Stomach (tissue), 8 donors: ENCODE measurements at regions not wholly inside any gene's neighbourhood (a gene's known extent, or its start where the extent isn't known, plus 50 kb on each side); places are given as distances from the start of the nearest gene placed in this dataset.

ENCODE experiments used
- DNase-seq, 2 donors: peaks; one replicate each; pipeline versions ENCODE4 v3.0.0 to v3.0.0-alpha.2; 2013 to 2019
- H3K27ac ChIP-seq, 5 donors: fragments of 200-600 bp in 4 of 5; sonication (generic) in 4 of 5; one replicate each; pipeline ENCODE4 v1.5.1; 2013 to 2019; ENCODE audit warnings: mild to moderate bottlenecking in 1 of 5, moderate library complexity in 1 of 5
- H3K27me3 ChIP-seq, 3 donors: fragments of 200-600 bp; sonication (generic); one replicate each; pipeline ENCODE4 v1.5.1; 2017 to 2019; ENCODE audit warnings: mixed run types in 1 of 3
- H3K36me3 ChIP-seq, 4 donors: fragments of 200-600 bp; sonication (generic); 1 replicate in 3 of 4; 2 replicates in 1 of 4; pipeline ENCODE4 v1.5.1; 2016 to 2019
- H3K4me1 ChIP-seq, 4 donors: fragments of 200-600 bp; sonication (generic); one replicate each; pipeline ENCODE4 v1.5.1; 2016 to 2019
- H3K4me3 ChIP-seq, 4 donors: fragments of 200-600 bp; sonication (generic) in 3 of 4; one replicate each; pipeline ENCODE4 v1.5.1; 2016 to 2019; ENCODE audit warnings: mild to moderate bottlenecking in 1 of 4
- H3K9me3 ChIP-seq, 4 donors: fragments of 200-600 bp; sonication (generic); one replicate each; pipeline ENCODE4 v1.5.1; 2016 to 2019
- CTCF ChIP-seq, 7 experiments: fragments of 450-650 bp in 4 of 7; fragments of 200-600 bp in 3 of 7; sonication (generic) in 3 of 7; IDR thresholded peaks; one replicate each; pipeline ENCODE4 v1.5.1; 2016 to 2019; ENCODE audit warnings: antibody characterized with exemption in 7 of 7, control low read depth in 2 of 7, mild to moderate bottlenecking in 1 of 7
- EP300 ChIP-seq: sonication (generic); formaldehyde crosslinking; IDR thresholded peaks from one replicate; pipeline ENCODE4 v1.6.1; 2017; ENCODE audit warnings: antibody characterized with exemption
- POLR2A ChIP-seq, 4 donors: fragments of 450-650 bp; IDR thresholded peaks; one replicate each; pipeline ENCODE4 v1.6.1; 2016; ENCODE audit warnings: antibody characterized with exemption in 4 of 4, control low read depth in 2 of 4, mild to moderate bottlenecking in 1 of 4, moderate library complexity in 1 of 4
- POLR2AphosphoS5 ChIP-seq, 3 donors: sonication (generic); formaldehyde crosslinking; IDR thresholded peaks; one replicate each; pipeline ENCODE4 v1.6.1; 2016; ENCODE audit warnings: antibody characterized with exemption in 3 of 3
- WGBS, 5 donors: extraction: QIAGEN DNeasy Blood & Tissue Kit in 3 of 5; methylation state at CpG; one replicate each; pipeline versions ENCODE4 v1.1.5 to v1.1.7; 2013 to 2018; 5-methylcytosine and 5-hydroxymethylcytosine counted together
- intact Hi-C: fragments of 100-400 bp; cut with DNase I; formaldehyde crosslinking; loops from one replicate; pipeline ENCODE4 v1.15.1; 2023; ENCODE audit warnings: low total_unique reads
- donor health status: healthy with polysubstance abuse.
- donor health status: Bipolar disorder and iron deficiency.
- donor health status: healthy.

DNA sequence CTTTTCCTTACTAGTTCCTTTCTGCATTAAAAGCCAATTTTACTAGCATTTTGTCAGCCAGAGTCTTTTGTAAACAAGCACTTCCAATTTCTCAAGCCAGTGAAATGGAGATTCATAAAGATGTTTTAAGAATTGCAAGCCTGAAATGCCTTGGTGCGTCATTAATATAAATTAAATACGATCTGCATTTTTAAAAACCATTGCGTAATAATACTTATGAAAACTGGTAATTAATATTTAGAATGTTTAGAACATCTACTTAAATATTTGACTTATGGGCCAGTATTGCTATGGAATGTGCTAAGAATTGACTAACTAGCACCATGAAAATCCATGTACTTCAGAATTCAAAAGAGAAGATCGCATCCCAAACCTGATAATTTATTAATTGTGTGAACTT lies 89.1 kb upstream of the PROX1 start:
- no peak for DNase-seq
- Histone ChIP-seq H3K27me3 (no peaks in the 10 kb centered on the region), H3K4me3 (no peak overlapping the region), H3K27ac (no peak overlapping the region), H3K36me3 (no peaks in the 10 kb centered on the region), H3K9me3 (no peaks in the 10 kb centered on the region), H3K4me1 (no peaks in the 10 kb centered on the region)
- 79 to 90% (median 84%) methylated on average over 4 of the region's 4 CpGs for WGBS, 5 donors
- intact Hi-C loops, result no loop called here
- TF ChIP-seq CTCF (IDR thresholded peaks at IDR 0.05) (no peak), EP300 (no peak), POLR2A (IDR thresholded peaks at IDR 0.05) (no peak), POLR2AphosphoS5 (IDR thresholded peaks at IDR 0.05) (no peak)

- TF ChIP-seq CTCF (IDR thresholded peaks at IDR 0.05) (no peak), POLR2AphosphoS5 (IDR thresholded peaks at IDR 0.05) (no peak)
- Histone ChIP-seq H3K4me1 (no peaks in the 10 kb centered on the region), H3K4me3 (no peak overlapping the region), H3K27ac (no peak overlapping the region), H3K36me3 (no peaks in the 10 kb centered on the region), H3K27me3 (no peaks in the 10 kb centered on the region), H3K9me3 (no peaks in the 10 kb centered on the region)
- WGBS, 5 donors, result 62 to 71% (median 63%) methylated on average over 4 of the region's 4 CpGs
- DNase-seq, result no peak
- intact Hi-C loops, result no loop called here
These were observed 88.4 kb upstream of the PROX1 start for GRCh38 chr1:213899413-213899812.

DNA sequence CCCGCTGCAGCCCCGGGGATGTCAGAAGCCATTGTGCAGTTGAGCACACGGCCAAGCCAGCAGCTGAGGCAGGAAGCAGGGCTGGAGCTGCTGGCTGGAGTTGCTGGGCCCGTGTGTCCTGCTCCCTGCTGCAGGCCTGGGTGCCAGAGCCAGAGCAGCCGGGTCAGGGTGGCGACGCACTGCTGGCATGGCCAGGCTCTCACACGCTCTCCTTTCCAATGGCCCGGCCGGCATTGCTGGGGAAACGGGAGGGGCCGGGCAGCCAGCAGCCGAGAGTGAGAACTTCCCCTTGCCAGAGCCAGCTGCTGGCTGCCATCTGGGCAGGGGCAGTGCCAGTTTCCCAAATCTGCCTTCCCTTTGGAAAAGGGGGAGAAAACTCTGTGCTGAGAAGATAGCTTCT lies 82.4 kb upstream of the PROX1 start:
- no peaks in the 10 kb centered on the region for H3K4me1 ChIP-seq
- WGBS, 5 donors, result 50 to 69% (median 63%) methylated on average over 11 to 13 of the region's 13 CpGs
- no peak for TF ChIP-seq POLR2AphosphoS5 (IDR thresholded peaks at IDR 0.05)
- H3K36me3 ChIP-seq, result no peaks in the 10 kb centered on the region
- H3K27me3 ChIP-seq, result no peaks in the 10 kb centered on the region
- no peak overlapping the region for H3K27ac ChIP-seq
- no peaks in the 10 kb centered on the region for H3K9me3 ChIP-seq
- H3K4me3 ChIP-seq, result no peak overlapping the region
- DNase-seq, result peak; percentile 15 to 53
- intact Hi-C loops, result no loop called here

GRCh38 chr1:213908521-213908920 lies 79.3 kb upstream of the PROX1 start:
- Histone ChIP-seq H3K9me3 (no peaks in the 10 kb centered on the region), H3K27ac (no peak overlapping the region), H3K27me3 (no peaks in the 10 kb centered on the region), H3K4me1 (no peaks in the 10 kb centered on the region), H3K4me3 (no peak overlapping the region), H3K36me3 (no peaks in the 10 kb centered on the region)
- WGBS, 5 donors, result 92 to 97% (median 96%) methylated on average over 4 of the region's 4 CpGs
- no peak for DNase-seq
- intact Hi-C loops, result no loop called here
- TF ChIP-seq CTCF (IDR thresholded peaks at IDR 0.05) (no peak), POLR2AphosphoS5 (IDR thresholded peaks at IDR 0.05) (no peak), EP300 (no peak), POLR2A (IDR thresholded peaks at IDR 0.05) (no peak)

DNA sequence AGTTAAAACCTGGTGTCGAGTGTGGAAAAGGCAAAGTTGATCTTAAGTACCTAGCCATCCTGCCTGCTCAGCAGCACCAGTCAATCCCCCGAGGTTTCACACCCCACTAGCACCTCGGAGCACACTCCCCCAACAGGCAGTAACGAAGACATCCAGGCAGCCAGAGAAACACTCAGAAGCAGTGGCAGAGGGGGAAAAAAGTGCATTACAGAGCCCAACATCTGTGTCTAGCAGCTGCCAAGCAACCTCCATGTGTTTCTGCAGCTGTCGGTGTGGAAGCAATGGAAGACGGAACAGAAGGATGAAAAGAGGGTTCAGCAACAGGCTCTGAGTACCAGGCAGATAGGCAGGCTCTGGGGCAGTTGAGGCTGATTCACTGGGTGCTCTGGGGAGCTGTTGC lies 73.4 kb upstream of the PROX1 start:
- peak in 1 of 2 donors; percentile 9 for DNase-seq
- no peak overlapping the region for H3K4me3 ChIP-seq
- no peaks in the 10 kb centered on the region for H3K9me3 ChIP-seq
- TF ChIP-seq POLR2A (IDR thresholded peaks at IDR 0.05) (no peak), POLR2AphosphoS5 (IDR thresholded peaks at IDR 0.05) (no peak), EP300 (no peak), CTCF (IDR thresholded peaks at IDR 0.05) (no peak)
- no peak overlapping the region for H3K27ac ChIP-seq
- H3K4me1 ChIP-seq, result no peaks in the 10 kb centered on the region
- intact Hi-C loops, result no loop called here
- H3K36me3 ChIP-seq, result no peaks in the 10 kb centered on the region
- H3K27me3 ChIP-seq, result peaks cover 0 to 7% (median 0%) of the 10 kb centered on the region in 3 donors
- WGBS, 5 donors, result 36 to 63% (median 57%) methylated on average over 6 of the region's 6 CpGs
